Thyroid gland (tissue), 4 donors: ENCODE measurements at regions not wholly inside any gene's neighbourhood (a gene's known extent, or its start where the extent isn't known, plus 50 kb on each side); places are given as distances from the start of the nearest gene placed in this dataset.
"Not testable (repeated sequence)": the region's sequence is repeated elsewhere in the genome, so short reads cannot be mapped to it uniquely, and the experiment has no call there.

Experiments
- DNase-seq, 2 donors: peaks; one replicate each; pipeline ENCODE4 v3.0.0-alpha.2; 2019
- H3K27ac ChIP-seq, 3 donors: fragments of 200-600 bp; sonication (generic); 1 replicate in 2 of 3; 2 replicates in 1 of 3; pipeline ENCODE4 v1.5.1; 2016 to 2019; ENCODE audit warnings: mild to moderate bottlenecking in 1 of 3, moderate library complexity in 1 of 3
- H3K27me3 ChIP-seq: fragments of 200-600 bp; sonication (generic); one replicate; pipeline ENCODE4 v1.5.1; 2019
- H3K36me3 ChIP-seq, 2 donors: fragments of 200-600 bp; sonication (generic); one replicate each; pipeline ENCODE4 v1.5.1; 2016 to 2019
- H3K4me1 ChIP-seq, 2 donors: fragments of 200-600 bp; sonication (generic); one replicate each; pipeline ENCODE4 v1.5.1; 2017 to 2019
- H3K4me3 ChIP-seq, 3 donors: fragments of 200-600 bp; sonication (generic); replicated peaks in 1 of 3; 1 replicate in 2 of 3; 2 replicates in 1 of 3; pipeline ENCODE4 v1.5.1; 2016; ENCODE audit warnings: mild to moderate bottlenecking in 1 of 3
- H3K9me3 ChIP-seq: fragments of 200-600 bp; sonication (generic); one replicate; pipeline ENCODE4 v1.5.1; 2017
- CTCF ChIP-seq, 6 experiments: fragments of 200-600 bp in 3 of 6; fragments of 450-650 bp in 3 of 6; sonication (generic) in 3 of 6; IDR thresholded peaks; one replicate each; pipeline ENCODE4 v1.5.1; 2016 to 2019; ENCODE audit warnings: antibody characterized with exemption in 6 of 6, mild to moderate bottlenecking in 2 of 6, inconsistent platforms in 1 of 6, moderate library complexity in 1 of 6
- POLR2A ChIP-seq, 2 donors: fragments of 450-650 bp; IDR thresholded peaks; one replicate each; pipeline ENCODE4 v1.6.1; 2017; ENCODE audit warnings: antibody characterized with exemption in 2 of 2, mild to moderate bottlenecking in 2 of 2, moderate library complexity in 1 of 2
- WGBS, 2 donors: methylation state at CpG; one replicate each; pipeline ENCODE4 v1.1.5; 2017; 5-methylcytosine and 5-hydroxymethylcytosine counted together
- intact Hi-C: fragments of 100-400 bp; cut with DNase I; formaldehyde crosslinking; loops from one replicate; pipeline ENCODE4 v1.15.1; 2023

GRCh38 chr15:20311014-20311680, 230.5 kb downstream of the GOLGA6L6 start:
- H3K27me3 ChIP-seq, H3K36me3 ChIP-seq, H3K9me3 ChIP-seq, DNase-seq, H3K4me1 ChIP-seq, intact Hi-C loops, H3K4me3 ChIP-seq, H3K27ac ChIP-seq: not testable (repeated sequence)
- 83 to 86% methylated on average over 13 to 18 of the region's 23 CpGs for WGBS, 2 donors

- H3K4me1 ChIP-seq = no peaks in the 10 kb centered on the region
- TF ChIP-seq POLR2A (IDR thresholded peaks at IDR 0.05) (no peak), CTCF (IDR thresholded peaks at IDR 0.05) (no peak)
Observed at GRCh38 chr15:20310603-20311002, 231.0 kb downstream of the GOLGA6L6 start.

GRCh38 chr15:20309966-20310365, 231.6 kb downstream of the GOLGA6L6 start:
- H3K27me3 ChIP-seq, H3K9me3 ChIP-seq, H3K4me3 ChIP-seq, H3K36me3 ChIP-seq, intact Hi-C loops, H3K4me1 ChIP-seq, H3K27ac ChIP-seq, DNase-seq: not testable (repeated sequence)

More at GRCh38 chr15:20310603-20311002, 231.0 kb downstream of the GOLGA6L6 start:
- no peaks in the 10 kb centered on the region for H3K27me3 ChIP-seq
- H3K36me3 ChIP-seq = no peaks in the 10 kb centered on the region
- no peak for DNase-seq
- intact Hi-C loops = no loop called here
- H3K27ac ChIP-seq = no peak overlapping the region
- no peak overlapping the region for H3K4me3 ChIP-seq
- H3K9me3 ChIP-seq = no peaks in the 10 kb centered on the region

- DNase-seq, H3K4me3 ChIP-seq, H3K36me3 ChIP-seq, H3K27me3 ChIP-seq, H3K27ac ChIP-seq, intact Hi-C loops, H3K9me3 ChIP-seq, H3K4me1 ChIP-seq: not testable (repeated sequence)
- WGBS, 2 donors = 64 to 75% methylated on average over 3 of the region's 3 CpGs
Observed at GRCh38 chr15:20309395-20309794, 232.2 kb downstream of the GOLGA6L6 start.

- H3K36me3 ChIP-seq, H3K4me3 ChIP-seq, H3K27ac ChIP-seq, H3K27me3 ChIP-seq, intact Hi-C loops, H3K9me3 ChIP-seq, H3K4me1 ChIP-seq, DNase-seq: not testable (repeated sequence)
- 78 to 85% methylated on average over 4 of the region's 4 CpGs for WGBS, 2 donors
Observed at GRCh38 chr15:20308027-20308690, 233.4 kb downstream of the GOLGA6L6 start.

GRCh38 chr15:20307137-20307536, 234.5 kb downstream of the GOLGA6L6 start:
- intact Hi-C loops, DNase-seq, H3K4me3 ChIP-seq, H3K27ac ChIP-seq, H3K36me3 ChIP-seq, H3K4me1 ChIP-seq, H3K27me3 ChIP-seq, H3K9me3 ChIP-seq: not testable (repeated sequence)
- 56 to 62% methylated on average over 1 of the region's 1 CpG for WGBS, 2 donors

- H3K36me3 ChIP-seq, H3K4me1 ChIP-seq, H3K27me3 ChIP-seq, H3K27ac ChIP-seq, DNase-seq, H3K9me3 ChIP-seq, H3K4me3 ChIP-seq, intact Hi-C loops: not testable (repeated sequence)
- WGBS, 2 donors = 38 to 52% methylated on average over 3 of the region's 3 CpGs
Observed at GRCh38 chr15:20306497-20307106, 235.0 kb downstream of the GOLGA6L6 start.

- H3K4me1 ChIP-seq, H3K9me3 ChIP-seq, H3K27ac ChIP-seq, H3K27me3 ChIP-seq, H3K4me3 ChIP-seq, H3K36me3 ChIP-seq, DNase-seq, intact Hi-C loops: not testable (repeated sequence)
- 70 to 79% methylated on average over 3 of the region's 7 CpGs for WGBS, 2 donors
Observed at GRCh38 chr15:20305912-20306311, 235.7 kb downstream of the GOLGA6L6 start.

- DNase-seq, intact Hi-C loops, H3K4me3 ChIP-seq, H3K36me3 ChIP-seq, H3K27me3 ChIP-seq, H3K27ac ChIP-seq, H3K4me1 ChIP-seq, H3K9me3 ChIP-seq: not testable (repeated sequence)
- WGBS, 2 donors = 87 to 91% methylated on average over 6 of the region's 6 CpGs
Observed at GRCh38 chr15:20305015-20305465, 236.6 kb downstream of the GOLGA6L6 start.

- H3K4me3 ChIP-seq, H3K9me3 ChIP-seq, DNase-seq, H3K27ac ChIP-seq, intact Hi-C loops, H3K27me3 ChIP-seq, H3K4me1 ChIP-seq, H3K36me3 ChIP-seq: not testable (repeated sequence)
- 64 to 82% methylated on average over 8 of the region's 10 CpGs for WGBS, 2 donors
Observed at GRCh38 chr15:20304282-20305014, 237.2 kb downstream of the GOLGA6L6 start.

GRCh38 chr15:20303248-20304171, 238.1 kb downstream of the GOLGA6L6 start:
- H3K4me3 ChIP-seq, H3K27me3 ChIP-seq, H3K36me3 ChIP-seq, H3K27ac ChIP-seq, intact Hi-C loops, H3K9me3 ChIP-seq, DNase-seq, H3K4me1 ChIP-seq: not testable (repeated sequence)
- 60 to 64% methylated on average over 3 to 4 of the region's 4 CpGs for WGBS, 2 donors
